ENCODE measurements at regions not wholly inside any gene's neighbourhood (a gene's known extent, or its start where the extent isn't known, plus 50 kb on each side); places are given as distances from the start of the nearest gene placed in this dataset.

- TF ChIP-seq CTCF (conservative IDR thresholded peaks at IDR 0.05 in 1 of 2, IDR thresholded peaks at IDR 0.05 in 1 of 2; ENCODE audit: low read depth in 1 of 2, low read length in 2 of 2), result no peak
- no peak for TF ChIP-seq EZH2 (IDR thresholded peaks at IDR 0.05; ENCODE audit: low read length, missing control alignments)
Observed at GRCh38 chr18:28574175-28574574, 397.2 kb upstream of the CDH2 start.

Data from fibroblast of lung (primary cell).